Stimulated activated CD8-positive, alpha-beta memory T cell treated with anti-CD3 and anti-CD28 coated beads, Interleukin-4, amount 100 ng/mL, for 24 hours (primary cell): ENCODE measurements at regions not wholly inside any gene's neighbourhood (a gene's known extent, or its start where the extent isn't known, plus 50 kb on each side); places are given as distances from the start of the nearest gene placed in this dataset.
"Not testable (repeated sequence)": the region's sequence is repeated elsewhere in the genome, so short reads cannot be mapped to it uniquely, and the experiment has no call there.

Experiments
- DNase-seq: peaks from one replicate; pipeline ENCODE4 v3.0.0-alpha.2; 2020; ENCODE audit warnings: low read depth

GRCh38 chr6:27806981-27807440 is 105.2 kb downstream of the OR2B2 start:
- no peak for DNase-seq

GRCh38 chr6:27805347-27805746 is 106.8 kb downstream of the OR2B2 start:
- no peak for DNase-seq

- no peak for DNase-seq
These were observed 107.3 kb downstream of the OR2B2 start for GRCh38 chr6:27804851-27805250.

GRCh38 chr6:27800731-27801373 is 111.3 kb downstream of the OR2B2 start:
- no peak for DNase-seq

GRCh38 chr6:27797960-27798359 is 114.2 kb downstream of the OR2B2 start:
- no peak for DNase-seq

GRCh38 chr6:27796736-27797481 is 115.3 kb downstream of the OR2B2 start:
- not testable (repeated sequence) for DNase-seq

GRCh38 chr6:27795697-27796494 is 116.3 kb downstream of the OR2B2 start:
- DNase-seq = no peak

GRCh38 chr6:27791182-27791943 is 120.8 kb downstream of the OR2B2 start:
- DNase-seq = no peak

GRCh38 chr6:27788376-27788775 is 123.8 kb downstream of the OR2B2 start:
- DNase-seq = not testable (repeated sequence)

- no peak for DNase-seq
These were observed 126.1 kb downstream of the OR2B2 start for GRCh38 chr6:27786048-27786447.

- no peak for DNase-seq
These were observed 126.9 kb downstream of the OR2B2 start for GRCh38 chr6:27785294-27785693.

- DNase-seq = no peak
These were observed 129.4 kb downstream of the OR2B2 start for GRCh38 chr6:27782748-27783147.

- no peak for DNase-seq
These were observed 133.4 kb downstream of the OR2B2 start for GRCh38 chr6:27778625-27779417.

- no peak for DNase-seq
These were observed 134.4 kb downstream of the OR2B2 start for GRCh38 chr6:27777614-27778355.

GRCh38 chr6:27777126-27777525 is 135.1 kb downstream of the OR2B2 start:
- DNase-seq = no peak

- DNase-seq = no peak
These were observed 135.7 kb downstream of the OR2B2 start for GRCh38 chr6:27776504-27776903.

GRCh38 chr6:27775796-27776184 is 136.4 kb downstream of the OR2B2 start:
- DNase-seq = no peak

- DNase-seq = not testable (repeated sequence)
These were observed 136.9 kb downstream of the OR2B2 start for GRCh38 chr6:27775138-27775795.

GRCh38 chr6:27774264-27774600 is 138.0 kb downstream of the OR2B2 start:
- not testable (repeated sequence) for DNase-seq
